GM12878 (cell line): ENCODE measurements at regions not wholly inside any gene's neighbourhood (a gene's known extent, or its start where the extent isn't known, plus 50 kb on each side); places are given as distances from the start of the nearest gene placed in this dataset.

Experiments used
- ATAC-seq: fragments of 200-7000 bp; cut with Tn5 transposase; 3 replicates; pipeline ENCODE4 v1.9.1; 2020; ENCODE audit warnings: mild to moderate bottlenecking, moderate library complexity
- BruUV-seq: library from RNA; stranded (reverse); fragments of 400-500 nt; replicated peaks from 2 replicates; lab custom pipeline; 2021; lab: Mats Ljungman, UMichigan
- CTCF ChIA-PET: fragments of 300-600 bp; sonication (Branson Sonifier 250); formaldehyde crosslinking; extraction: SDS; loops from one replicate; lab custom pipeline; 2021; ENCODE audit warnings: inconsistent platforms; lab: Yijun Ruan, JAX
- POLR2A ChIA-PET: fragments of 350-600 bp; formaldehyde crosslinking; extraction: SDS; loops from one replicate; lab custom pipeline; 2021; ENCODE audit warnings: inconsistent platforms; lab: Charles Lee
- RAD21 ChIA-PET: fragments of 300-600 bp; sonication (Branson Sonifier 250); formaldehyde crosslinking; loops from one replicate; lab custom pipeline; 2023; ENCODE audit warnings: antibody characterized with exemption; ENCODE audit not compliant: unreplicated experiment; lab: Charles Lee
- SMC1A ChIA-PET: fragments of 300-600 bp; sonication (Branson Sonifier 250); formaldehyde crosslinking; loops from one replicate; lab custom pipeline; 2023; ENCODE audit not compliant: unreplicated experiment, uncharacterized antibody; lab: Charles Lee
- DNase-seq: peaks from one replicate; pipeline ENCODE4 v3.0.0-alpha.2; 2011; ENCODE audit warnings: low read depth, low spot score
- FAIRE-seq: peaks from 3 replicates; lab custom pipeline; 2011; peaks lifted over from hg19 to GRCh38; lab: Jason Lieb, UNC
- H2AFZ ChIP-seq: 2 replicates; pipeline ENCODE4 v1.6.0; 2011; ENCODE audit warnings: low read depth, low read length, control low read depth; ENCODE audit not compliant: control insufficient read depth
- H3K27ac ChIP-seq: 2 replicates; pipeline ENCODE4 v1.5.1; 2011; ENCODE audit warnings: control low read depth; ENCODE audit not compliant: control insufficient read depth, insufficient read depth
- H3K27me3 ChIP-seq, 2 experiments: replicated peaks in 1 of 2; 2 replicates each; pipeline versions ENCODE4 v1.6.0 to v1.6.1; 2011; ENCODE audit warnings: low read length in 1 of 2; ENCODE audit not compliant: control insufficient read depth in 2 of 2, insufficient read depth in 2 of 2
- H3K36me3 ChIP-seq, 2 experiments: 2 replicates each; pipeline ENCODE4 v1.5.1; 2011; ENCODE audit warnings: low read length in 1 of 2; ENCODE audit not compliant: control insufficient read depth in 2 of 2, insufficient read depth in 2 of 2
- H3K4me1 ChIP-seq: 2 replicates; pipeline ENCODE4 v1.6.1; 2011; ENCODE audit warnings: mild to moderate bottlenecking, low read length, moderate library complexity, mixed read lengths; ENCODE audit not compliant: control insufficient read depth, insufficient read depth
- H3K4me2 ChIP-seq: 2 replicates; pipeline ENCODE4 v1.6.0; 2011; ENCODE audit warnings: control low read depth; ENCODE audit not compliant: control insufficient read depth, insufficient read depth
- H3K4me3 ChIP-seq: fragments of 200-600 bp; sonication (generic); 2 replicates; pipeline ENCODE4 v1.5.1; 2016
- H3K79me2 ChIP-seq: 2 replicates; pipeline ENCODE4 v1.6.0; 2011; ENCODE audit warnings: low read length; ENCODE audit not compliant: control insufficient read depth, insufficient read depth
- H3K9ac ChIP-seq: 2 replicates; pipeline ENCODE4 v1.8.0; 2011; ENCODE audit warnings: low read length, control low read depth, mixed read lengths; ENCODE audit not compliant: control insufficient read depth, insufficient read depth
- H3K9me3 ChIP-seq: replicated peaks from 3 replicates; pipeline ENCODE4 v1.5.1; 2011; ENCODE audit warnings: mild to moderate bottlenecking, low read length; ENCODE audit not compliant: control insufficient read depth, insufficient read depth
- H4K20me1 ChIP-seq: 2 replicates; pipeline ENCODE4 v1.6.0; 2011; ENCODE audit not compliant: control insufficient read depth, insufficient read depth
- ATF3 ChIP-seq: IDR thresholded peaks from 2 replicates; pipeline ENCODE4 v1.6.1; 2011; ENCODE audit warnings: low read depth, mild to moderate bottlenecking, low read length, moderate library complexity, borderline replicate concordance; ENCODE audit errors: extremely low read depth
- BCL11A ChIP-seq: IDR thresholded peaks from 2 replicates; pipeline ENCODE4 v1.6.1; 2011; ENCODE audit warnings: low read depth, low read length
- CHD2 ChIP-seq: IDR thresholded peaks from 2 replicates; pipeline ENCODE4 v1.6.1; 2011; ENCODE audit warnings: low read depth, low read length, improper control_type of control experiment, borderline replicate concordance
- ESRRA ChIP-seq: IDR thresholded peaks from 2 replicates; pipeline ENCODE4 v1.6.1; 2012; ENCODE audit warnings: mild to moderate bottlenecking, low read length, improper control_type of control experiment
- HDGF ChIP-seq: fragments of 450-650 bp; IDR thresholded peaks from 2 replicates; pipeline ENCODE4 v1.6.1; 2016; ENCODE audit warnings: antibody characterized with exemption
- KDM1A ChIP-seq: fragments of 200-600 bp; sonication (generic); IDR thresholded peaks from 2 replicates; pipeline ENCODE4 v1.6.1; 2016; ENCODE audit warnings: borderline replicate concordance
- MYC ChIP-seq: IDR thresholded peaks from 2 replicates; pipeline ENCODE4 v1.6.1; 2011; ENCODE audit warnings: mild to moderate bottlenecking, low read length, moderate library complexity, inconsistent platforms; ENCODE audit not compliant: insufficient read depth, insufficient replicate concordance, insufficient read length, severe bottlenecking
- NFIC ChIP-seq: IDR thresholded peaks from 2 replicates; pipeline ENCODE4 v1.6.1; 2012; ENCODE audit warnings: low read depth, mild to moderate bottlenecking, inconsistent platforms, low read length, moderate library complexity
- PAX5 ChIP-seq: IDR thresholded peaks from 2 replicates; pipeline ENCODE4 v1.6.1; 2011; ENCODE audit warnings: low read depth, low read length, borderline replicate concordance
- POLR2AphosphoS2 ChIP-seq: IDR thresholded peaks from 2 replicates; pipeline ENCODE4 v1.6.1; 2011; ENCODE audit warnings: low read depth, mild to moderate bottlenecking, low read length, improper control_type of control experiment, moderate library complexity
- RELB ChIP-seq: fragments of 450-650 bp; IDR thresholded peaks from 2 replicates; pipeline ENCODE4 v1.6.1; 2017; ENCODE audit warnings: low read depth, mild to moderate bottlenecking, moderate library complexity
- REST ChIP-seq: IDR thresholded peaks from 2 replicates; pipeline ENCODE4 v1.6.1; 2012; ENCODE audit warnings: mild to moderate bottlenecking, low read depth, low read length
- SIX5 ChIP-seq: IDR thresholded peaks from 2 replicates; pipeline ENCODE4 v1.6.1; 2011; ENCODE audit warnings: mild to moderate bottlenecking, low read depth, low read length, moderate library complexity; ENCODE audit not compliant: severe bottlenecking
- SP1 ChIP-seq: IDR thresholded peaks from one replicate; pipeline ENCODE4 v1.6.1; 2011; ENCODE audit warnings: low read depth, low read length
- SREBF1 ChIP-seq: IDR thresholded peaks from 2 replicates; pipeline ENCODE4 v1.6.1; 2012; ENCODE audit warnings: mild to moderate bottlenecking, low read length
- SREBF2 ChIP-seq: IDR thresholded peaks from 2 replicates; pipeline ENCODE4 v1.6.1; 2012; ENCODE audit warnings: mild to moderate bottlenecking, low read length
- SUPT20H ChIP-seq: IDR thresholded peaks from 2 replicates; pipeline ENCODE4 v1.6.1; 2011; ENCODE audit warnings: low read depth, mild to moderate bottlenecking, low read length, moderate library complexity, borderline replicate concordance; ENCODE audit not compliant: control insufficient read depth
- ZBTB33 ChIP-seq: fragments of 450-650 bp; IDR thresholded peaks from 2 replicates; pipeline ENCODE4 v1.6.1; 2017; ENCODE audit warnings: mild to moderate bottlenecking
- WGBS: methylation state at CpG from one replicate; pipeline ENCODE4 v1.1.6; 2016; ENCODE audit warnings: low lambda C conversion rate; ENCODE audit not compliant: insufficient replicate concordance, insufficient coverage; ENCODE audit errors: missing lambda C conversion rate; 5-methylcytosine and 5-hydroxymethylcytosine counted together
- in situ Hi-C: fragments of 300-500 bp; cut with MboI; formaldehyde crosslinking; loops from 9 replicates; pipeline ENCODE4 v1.14.3; 2018; ENCODE audit warnings: mixed read lengths
- intact Hi-C: fragments of 100-400 bp; cut with micrococcal nuclease; formaldehyde crosslinking; loops from one replicate; pipeline ENCODE4 v1.14.2; 2022; ENCODE audit not compliant: unreplicated experiment

GRCh38 chr7:131673576-131673975 is 117.1 kb upstream of the PODXL start:
- FAIRE-seq (no peak), DNase-seq (no peak), ATAC-seq (no peak)
- BruUV-seq: no TSS peak
- no peaks in the 10 kb centered on the region for H3K36me3 ChIP-seq
- H3K79me2 ChIP-seq: no peaks in the 10 kb centered on the region
- intact Hi-C loops: no loop called here
- ChIA-PET POLR2A (no interaction called here), RAD21 (no interaction called here), SMC1A (no interaction called here), CTCF (no interaction called here)
- no peak overlapping the region for H2AFZ ChIP-seq
- H3K9me3 ChIP-seq: no peaks in the 10 kb centered on the region
- H3K4me1 ChIP-seq: no peaks in the 10 kb centered on the region
- H3K27me3 ChIP-seq: peaks cover 0 to 3% of the 10 kb centered on the region in 2 experiments; a peak in 2 of 4 replicates
- H4K20me1 ChIP-seq: no peaks in the 10 kb centered on the region
- H3K9ac ChIP-seq: no peak overlapping the region
- no peak overlapping the region for H3K4me2 ChIP-seq
- no peak overlapping the region for H3K27ac ChIP-seq
- no peak overlapping the region for H3K4me3 ChIP-seq
- in situ Hi-C loops: no loop called here
- WGBS: 6% methylated on average over 3 of the region's 3 CpGs
- TF ChIP-seq CHD2 (no peak), REST (no peak), RELB (no peak), MYC (no peak), SUPT20H (no peak), KDM1A (no peak), ATF3 (no peak), SREBF1 (no peak), PAX5 (no peak), HDGF (no peak), SREBF2 (no peak), BCL11A (no peak), NFIC (no peak), SP1 (no peak), ZBTB33 (no peak), POLR2AphosphoS2 (no peak), ESRRA (no peak), SIX5 (no peak)
